K562 (cell line): ENCODE measurements at regions not wholly inside any gene's neighbourhood (a gene's known extent, or its start where the extent isn't known, plus 50 kb on each side); places are given as distances from the start of the nearest gene placed in this dataset.

Experiments used
- ATAC-seq: fragments of 200-7000 bp; cut with Tn5 transposase; 3 replicates; pipeline ENCODE4 v1.9.1; 2020; ENCODE audit warnings: moderate library complexity
- BruUV-seq: library from RNA; stranded (reverse); fragments of 400-500 nt; replicated peaks from 2 replicates; lab custom pipeline; 2021; lab: Mats Ljungman, UMichigan
- CTCF ChIA-PET: fragments of 300-600 bp; formaldehyde crosslinking; extraction: SDS; loops from one replicate; lab custom pipeline; 2021; ENCODE audit warnings: low intra/inter-chr PET ratio; lab: Yijun Ruan, JAX
- POLR2A ChIA-PET: fragments of 300-600, 350-650 bp; sonication (Branson Sonifier 250); formaldehyde crosslinking; extraction: SDS; loops from one replicate; lab custom pipeline; 2021; ENCODE audit warnings: antibody characterized with exemption, inconsistent platforms; lab: Yijun Ruan, JAX
- DNase-seq, 4 experiments: peaks; one replicate each; pipeline versions ENCODE4 v3.0.0 to v3.0.0-alpha.2; 2011 to 2018; ENCODE audit warnings: low spot score in 3 of 4, mixed read lengths in 3 of 4; ENCODE audit errors: extremely low read depth in 1 of 4
- FAIRE-seq: peaks from 2 replicates; lab custom pipeline; 2011; peaks lifted over from hg19 to GRCh38; lab: Jason Lieb, UNC
- H2AFZ ChIP-seq: 2 replicates; pipeline ENCODE4 v1.6.0; 2011; ENCODE audit warnings: low read depth, low read length, control low read depth, inconsistent platforms
- H3K27ac ChIP-seq: fragments of 200-600 bp; 3 replicates; pipeline ENCODE4 v1.8.0; 2011; ENCODE audit warnings: low read depth, mild to moderate bottlenecking, control low read depth, inconsistent platforms, low read length, moderate library complexity, mixed read lengths; ENCODE audit errors: extremely low read depth
- H3K27me3 ChIP-seq, 2 experiments: fragments of 300-600 bp in 1 of 2; 2 replicates in 1 of 2; 3 replicates in 1 of 2; pipeline versions ENCODE4 v1.6.0 to v1.8.0; 2011; ENCODE audit warnings: inconsistent platforms in 2 of 2, low read length in 2 of 2, mild to moderate bottlenecking in 1 of 2, mixed read lengths in 1 of 2, moderate library complexity in 1 of 2; ENCODE audit not compliant: control insufficient read depth in 2 of 2, insufficient read depth in 2 of 2
- H3K36me3 ChIP-seq: fragments of 300-600 bp; 3 replicates; pipeline ENCODE4 v1.8.0; 2011; ENCODE audit warnings: mild to moderate bottlenecking, low read length, inconsistent platforms; ENCODE audit not compliant: control insufficient read depth, insufficient read depth
- H3K4me1 ChIP-seq, 2 experiments: fragments of 200-600 bp in 1 of 2; replicated peaks in 1 of 2; 2 replicates in 1 of 2; 3 replicates in 1 of 2; pipeline versions ENCODE4 v1.5.1 to v1.8.0; 2011; ENCODE audit warnings: inconsistent platforms in 2 of 2, low read length in 2 of 2, mild to moderate bottlenecking in 1 of 2, mixed read lengths in 1 of 2, moderate library complexity in 1 of 2; ENCODE audit not compliant: control insufficient read depth in 2 of 2, insufficient read depth in 2 of 2
- H3K4me2 ChIP-seq: 2 replicates; pipeline ENCODE4 v1.6.1; 2011; ENCODE audit warnings: low read length, control low read depth, inconsistent platforms, mixed read lengths; ENCODE audit not compliant: insufficient read depth
- H3K4me3 ChIP-seq: fragments of 200-600 bp; sonication (generic), shearing (Covaris generic); 2 replicates; pipeline ENCODE4 v1.5.1; 2016; ENCODE audit warnings: control low read depth, inconsistent platforms
- H3K79me2 ChIP-seq: fragments of 200-600 bp; 3 replicates; pipeline ENCODE4 v1.8.0; 2011; ENCODE audit warnings: low read length, inconsistent platforms; ENCODE audit not compliant: control insufficient read depth, insufficient read depth
- H3K9ac ChIP-seq, 2 experiments: 2 replicates each; pipeline versions ENCODE4 v1.6.0 to v1.6.1; 2011; ENCODE audit warnings: low read depth in 2 of 2, low read length in 2 of 2, control low read depth in 1 of 2, inconsistent platforms in 1 of 2, mild to moderate bottlenecking in 1 of 2, mixed read lengths in 1 of 2; ENCODE audit not compliant: insufficient read depth in 1 of 2
- H3K9me1 ChIP-seq: one replicate; pipeline ENCODE4 v1.6.0; 2011; ENCODE audit warnings: inconsistent platforms, mild to moderate bottlenecking, low read length, moderate library complexity; ENCODE audit not compliant: control insufficient read depth, insufficient read depth
- H3K9me3 ChIP-seq: replicated peaks from 2 replicates; pipeline ENCODE4 v1.5.1; 2011; ENCODE audit warnings: low read depth, low read length, inconsistent platforms; ENCODE audit not compliant: control insufficient read depth, insufficient read depth
- H4K20me1 ChIP-seq: replicated peaks from 2 replicates; pipeline ENCODE4 v1.6.1; 2011; ENCODE audit warnings: low read length, inconsistent platforms, mixed read lengths; ENCODE audit not compliant: control insufficient read depth, insufficient read depth
- GMEB1 ChIP-seq: fragments of 250-450 bp; sonication (Bioruptor Pico); IDR thresholded peaks from 2 replicates; pipeline ENCODE4 v1.4.0; 2020; ENCODE audit warnings: mild to moderate bottlenecking
- KLF1 ChIP-seq: fragments of 450-650 bp; IDR thresholded peaks from 2 replicates; pipeline ENCODE4 v1.6.1; 2016; ENCODE audit warnings: missing genetic modification characterization, missing compliant biosample characterization
- MCM3 ChIP-seq: fragments of 450-650 bp; IDR thresholded peaks from 2 replicates; pipeline ENCODE4 v1.6.1; 2016
- MGA ChIP-seq: fragments of 450-650 bp; IDR thresholded peaks from 2 replicates; pipeline ENCODE4 v1.6.1; 2016; ENCODE audit warnings: mild to moderate bottlenecking, moderate library complexity
- WGBS: fragments of 100-300 bp; shearing (Covaris generic); methylation state at CpG from one replicate; pipeline ENCODE4 v1.1.6; 2016; ENCODE audit warnings: low coverage, mixed read lengths; ENCODE audit not compliant: insufficient coverage; ENCODE audit errors: missing lambda C conversion rate; 5-methylcytosine and 5-hydroxymethylcytosine counted together
- in situ Hi-C: fragments of 300-500 bp; cut with MboI; formaldehyde crosslinking; loops from 4 replicates; pipeline ENCODE4 v1.15.0; 2018; ENCODE audit warnings: inconsistent platforms, mixed read lengths
- intact Hi-C: fragments of 100-400 bp; cut with micrococcal nuclease; formaldehyde crosslinking; loops from 2 replicates; pipeline ENCODE4 v1.14.2; 2022

GRCh38 chr13:81762449-81762848 is 1421.5 kb upstream of the SPRY2 start:
- no peaks in the 10 kb centered on the region for H4K20me1 ChIP-seq
- intact Hi-C loops: no loop called here
- H3K36me3 ChIP-seq: no peaks in the 10 kb centered on the region
- DNase-seq (no peak), FAIRE-seq (no peak), ATAC-seq (no peak)
- no peaks in the 10 kb centered on the region for H3K27me3 ChIP-seq
- no peaks in the 10 kb centered on the region for H3K79me2 ChIP-seq
- no peak overlapping the region for H3K4me3 ChIP-seq
- H3K4me1 ChIP-seq: no peaks in the 10 kb centered on the region
- no peaks in the 10 kb centered on the region for H3K9me3 ChIP-seq
- WGBS: 0% methylated on average over 1 of the region's 1 CpG
- no peak overlapping the region for H3K27ac ChIP-seq
- H3K4me2 ChIP-seq: no peak overlapping the region
- CTCF ChIA-PET: no interaction called here
- no TSS peak for BruUV-seq
- H2AFZ ChIP-seq: no peak overlapping the region
- H3K9ac ChIP-seq: no peak overlapping the region
- no peaks in the 10 kb centered on the region for H3K9me1 ChIP-seq
- POLR2A ChIA-PET: no interaction called here
- in situ Hi-C loops: no loop called here
- no peak for TF ChIP-seq MGA
- TF ChIP-seq GMEB1: no peak
- TF ChIP-seq MCM3: no peak
- TF ChIP-seq KLF1: no peak
